ENCODE measurements at regions not wholly inside any gene's neighbourhood (a gene's known extent, or its start where the extent isn't known, plus 50 kb on each side); places are given as distances from the start of the nearest gene placed in this dataset.

DNA sequence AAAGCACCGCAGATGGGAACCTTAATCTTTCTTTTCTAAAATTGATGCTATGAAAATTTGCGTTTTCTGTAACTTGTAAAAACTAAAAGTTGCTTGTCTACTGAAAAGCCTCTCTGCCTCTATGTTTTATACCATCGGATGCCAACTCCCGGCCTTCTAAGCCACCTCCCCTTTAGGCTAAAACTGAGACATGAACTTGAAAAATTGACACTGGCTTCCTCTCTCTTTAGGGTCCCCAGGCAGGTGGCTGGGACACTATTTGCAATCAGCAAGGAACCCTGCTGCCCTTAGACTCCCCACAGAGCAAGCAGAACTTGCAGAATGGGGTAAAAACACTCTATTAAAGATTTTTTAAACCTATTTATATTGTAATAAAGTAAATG lies 151.1 kb upstream of the CAMK1G start:
- Histone ChIP-seq H3K79me2 (replicated peaks; ENCODE audit: insufficient read depth, low read length) (no peaks in the 10 kb centered on the region), H3K36me3 (ENCODE audit: insufficient read depth, low read length) (no peaks in the 10 kb centered on the region), H3K9me2 (ENCODE audit: insufficient read depth, low read length) (no peaks in the 10 kb centered on the region), H3K27me3 (ENCODE audit: insufficient read depth, low read depth, low read length) (no peaks in the 10 kb centered on the region), H3K27ac (ENCODE audit: low read length) (peak overlapping the region; percentile 62), H2AFZ (ENCODE audit: low read depth, low read length) (no peak overlapping the region), H3K9ac (ENCODE audit: low read length) (peak overlapping the region; percentile 11), H4K20me1 (ENCODE audit: insufficient read depth) (no peaks in the 10 kb centered on the region), H3F3A (ENCODE audit: insufficient read depth, low read length, poor library complexity, severe bottlenecking) (no peaks in the 10 kb centered on the region), H3K4me3 (ENCODE audit: low read length) (no peak overlapping the region), H3K9me3 (ENCODE audit: low read length) (no peaks in the 10 kb centered on the region), H3K4me2 (ENCODE audit: low read length) (peak overlapping the region; percentile 19)
- TF ChIP-seq POLR2AphosphoS5 (IDR thresholded peaks at IDR 0.05) (no peak), MXI1 (conservative IDR thresholded peaks at IDR 0.05; ENCODE audit: poor library complexity, severe bottlenecking) (no peak), TAF1 (IDR thresholded peaks at IDR 0.05; ENCODE audit: low read depth) (no peak), EZH2 (IDR thresholded peaks at IDR 0.05; ENCODE audit: borderline replicate concordance, insufficient read depth, low read length, poor library complexity, severe bottlenecking) (no peak), SMC3 (conservative IDR thresholded peaks at IDR 0.05; ENCODE audit: poor library complexity) (no peak)

DNA sequence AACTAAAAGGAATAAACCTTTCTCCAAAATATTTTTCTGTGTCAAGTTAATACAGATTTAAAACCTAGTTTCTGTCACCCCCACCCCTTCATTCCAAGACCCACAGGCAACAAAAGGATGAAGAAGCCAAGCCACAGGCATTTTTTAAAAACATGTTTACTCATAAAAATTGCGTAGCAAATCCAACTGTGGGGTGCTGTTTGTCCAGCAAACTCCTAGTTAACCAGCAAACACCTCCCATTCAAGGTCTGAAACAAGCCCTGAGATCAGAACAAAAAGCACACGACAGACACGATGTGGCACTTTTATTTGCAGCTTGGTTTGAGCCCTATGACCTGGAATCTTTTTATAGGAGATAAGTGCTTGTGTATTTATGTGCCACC lies 149.9 kb upstream of the CAMK1G start:
- Histone ChIP-seq H3F3A (ENCODE audit: insufficient read depth, low read length, poor library complexity, severe bottlenecking) (no peaks in the 10 kb centered on the region), H4K20me1 (ENCODE audit: insufficient read depth) (no peaks in the 10 kb centered on the region), H3K9ac (ENCODE audit: low read length) (no peak overlapping the region), H3K4me2 (ENCODE audit: low read length) (no peak overlapping the region), H3K79me2 (replicated peaks; ENCODE audit: insufficient read depth, low read length) (no peaks in the 10 kb centered on the region), H3K9me3 (ENCODE audit: low read length) (no peaks in the 10 kb centered on the region), H3K27ac (ENCODE audit: low read length) (peak overlapping the region; percentile 62), H3K36me3 (ENCODE audit: insufficient read depth, low read length) (no peaks in the 10 kb centered on the region), H3K9me2 (ENCODE audit: insufficient read depth, low read length) (no peaks in the 10 kb centered on the region), H3K27me3 (ENCODE audit: insufficient read depth, low read depth, low read length) (no peaks in the 10 kb centered on the region), H3K4me3 (ENCODE audit: low read length) (no peak overlapping the region), H2AFZ (ENCODE audit: low read depth, low read length) (no peak overlapping the region)
- TF ChIP-seq SMC3 (conservative IDR thresholded peaks at IDR 0.05; ENCODE audit: poor library complexity) (no peak), POLR2AphosphoS5 (IDR thresholded peaks at IDR 0.05) (no peak), MXI1 (conservative IDR thresholded peaks at IDR 0.05; ENCODE audit: poor library complexity, severe bottlenecking) (no peak), TAF1 (IDR thresholded peaks at IDR 0.05; ENCODE audit: low read depth) (no peak), RAD21 (conservative IDR thresholded peaks at IDR 0.05) (no peak), EP300 (conservative IDR thresholded peaks at IDR 0.05; ENCODE audit: poor library complexity, severe bottlenecking) (no peak), EZH2 (IDR thresholded peaks at IDR 0.05; ENCODE audit: borderline replicate concordance, insufficient read depth, low read length, poor library complexity, severe bottlenecking) (no peak)
- TF ChIP-seq, protein P1, sequence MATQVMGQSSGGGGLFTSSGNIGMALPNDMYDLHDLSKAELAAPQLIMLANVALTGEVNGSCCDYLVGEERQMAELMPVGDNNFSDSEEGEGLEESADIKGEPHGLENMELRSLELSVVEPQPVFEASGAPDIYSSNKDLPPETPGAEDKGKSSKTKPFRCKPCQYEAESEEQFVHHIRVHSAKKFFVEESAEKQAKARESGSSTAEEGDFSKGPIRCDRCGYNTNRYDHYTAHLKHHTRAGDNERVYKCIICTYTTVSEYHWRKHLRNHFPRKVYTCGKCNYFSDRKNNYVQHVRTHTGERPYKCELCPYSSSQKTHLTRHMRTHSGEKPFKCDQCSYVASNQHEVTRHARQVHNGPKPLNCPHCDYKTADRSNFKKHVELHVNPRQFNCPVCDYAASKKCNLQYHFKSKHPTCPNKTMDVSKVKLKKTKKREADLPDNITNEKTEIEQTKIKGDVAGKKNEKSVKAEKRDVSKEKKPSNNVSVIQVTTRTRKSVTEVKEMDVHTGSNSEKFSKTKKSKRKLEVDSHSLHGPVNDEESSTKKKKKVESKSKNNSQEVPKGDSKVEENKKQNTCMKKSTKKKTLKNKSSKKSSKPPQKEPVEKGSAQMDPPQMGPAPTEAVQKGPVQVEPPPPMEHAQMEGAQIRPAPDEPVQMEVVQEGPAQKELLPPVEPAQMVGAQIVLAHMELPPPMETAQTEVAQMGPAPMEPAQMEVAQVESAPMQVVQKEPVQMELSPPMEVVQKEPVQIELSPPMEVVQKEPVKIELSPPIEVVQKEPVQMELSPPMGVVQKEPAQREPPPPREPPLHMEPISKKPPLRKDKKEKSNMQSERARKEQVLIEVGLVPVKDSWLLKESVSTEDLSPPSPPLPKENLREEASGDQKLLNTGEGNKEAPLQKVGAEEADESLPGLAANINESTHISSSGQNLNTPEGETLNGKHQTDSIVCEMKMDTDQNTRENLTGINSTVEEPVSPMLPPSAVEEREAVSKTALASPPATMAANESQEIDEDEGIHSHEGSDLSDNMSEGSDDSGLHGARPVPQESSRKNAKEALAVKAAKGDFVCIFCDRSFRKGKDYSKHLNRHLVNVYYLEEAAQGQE (IDR thresholded peaks at IDR 0.05; ENCODE audit: borderline replicate concordance), result no peak
- TF ChIP-seq, protein P2, sequence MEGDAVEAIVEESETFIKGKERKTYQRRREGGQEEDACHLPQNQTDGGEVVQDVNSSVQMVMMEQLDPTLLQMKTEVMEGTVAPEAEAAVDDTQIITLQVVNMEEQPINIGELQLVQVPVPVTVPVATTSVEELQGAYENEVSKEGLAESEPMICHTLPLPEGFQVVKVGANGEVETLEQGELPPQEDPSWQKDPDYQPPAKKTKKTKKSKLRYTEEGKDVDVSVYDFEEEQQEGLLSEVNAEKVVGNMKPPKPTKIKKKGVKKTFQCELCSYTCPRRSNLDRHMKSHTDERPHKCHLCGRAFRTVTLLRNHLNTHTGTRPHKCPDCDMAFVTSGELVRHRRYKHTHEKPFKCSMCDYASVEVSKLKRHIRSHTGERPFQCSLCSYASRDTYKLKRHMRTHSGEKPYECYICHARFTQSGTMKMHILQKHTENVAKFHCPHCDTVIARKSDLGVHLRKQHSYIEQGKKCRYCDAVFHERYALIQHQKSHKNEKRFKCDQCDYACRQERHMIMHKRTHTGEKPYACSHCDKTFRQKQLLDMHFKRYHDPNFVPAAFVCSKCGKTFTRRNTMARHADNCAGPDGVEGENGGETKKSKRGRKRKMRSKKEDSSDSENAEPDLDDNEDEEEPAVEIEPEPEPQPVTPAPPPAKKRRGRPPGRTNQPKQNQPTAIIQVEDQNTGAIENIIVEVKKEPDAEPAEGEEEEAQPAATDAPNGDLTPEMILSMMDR (IDR thresholded peaks at IDR 0.05; ENCODE audit: poor library complexity, severe bottlenecking), result no peak
